ENCODE measurements at regions not wholly inside any gene's neighbourhood (a gene's known extent, or its start where the extent isn't known, plus 50 kb on each side); places are given as distances from the start of the nearest gene placed in this dataset.

GRCh38 chr5:152246401-152246800 lies 158.7 kb downstream of the NMUR2 start:
- TF ChIP-seq FOXM1 (IDR thresholded peaks at IDR 0.05; ENCODE audit: low read depth, low read length), result no peak
- TF ChIP-seq CTCF (IDR thresholded peaks at IDR 0.05 in 2 of 3, conservative IDR thresholded peaks at IDR 0.05 in 1 of 3; ENCODE audit: control insufficient read depth in 2 of 3, extremely low read depth in 1 of 3, insufficient read depth in 1 of 3, low read depth in 3 of 3, low read length in 3 of 3), result no peak
- no peak for TF ChIP-seq PKNOX1 (IDR thresholded peaks at IDR 0.05)
- no peak for TF ChIP-seq NFIC (IDR thresholded peaks at IDR 0.05; ENCODE audit: low read depth, low read length)
- no peak for TF ChIP-seq ZBTB4 (CRISPR knock-in tag; IDR thresholded peaks at IDR 0.05)
- TF ChIP-seq ZNF24 (IDR thresholded peaks at IDR 0.05), result no peak
- TF ChIP-seq E2F4 (IDR thresholded peaks at IDR 0.05; ENCODE audit: low read depth, low read length), result no peak
- no peak for TF ChIP-seq ATF7 (IDR thresholded peaks at IDR 0.05; ENCODE audit: low read depth)
- TF ChIP-seq TBL1XR1 (IDR thresholded peaks at IDR 0.05; ENCODE audit: low read depth, low read length), result no peak
- no peak for TF ChIP-seq SUZ12 (IDR thresholded peaks at IDR 0.05; ENCODE audit: unreplicated experiment)
- no peak for TF ChIP-seq BCLAF1 (IDR thresholded peaks at IDR 0.05)
- no peak for TF ChIP-seq BCL3 (IDR thresholded peaks at IDR 0.05; ENCODE audit: borderline replicate concordance, insufficient read depth, low read depth, low read length, poor library complexity, severe bottlenecking)
- no peak for TF ChIP-seq EP300 (IDR thresholded peaks at IDR 0.05; ENCODE audit: borderline replicate concordance in 1 of 2, control insufficient read depth in 1 of 2, low read depth in 2 of 2, low read length in 2 of 2)
- TF ChIP-seq HDAC6 (IDR thresholded peaks at IDR 0.05; ENCODE audit: unreplicated experiment), result no peak
